ENCODE measurements at regions not wholly inside any gene's neighbourhood (a gene's known extent, or its start where the extent isn't known, plus 50 kb on each side); places are given as distances from the start of the nearest gene placed in this dataset.

DNA sequence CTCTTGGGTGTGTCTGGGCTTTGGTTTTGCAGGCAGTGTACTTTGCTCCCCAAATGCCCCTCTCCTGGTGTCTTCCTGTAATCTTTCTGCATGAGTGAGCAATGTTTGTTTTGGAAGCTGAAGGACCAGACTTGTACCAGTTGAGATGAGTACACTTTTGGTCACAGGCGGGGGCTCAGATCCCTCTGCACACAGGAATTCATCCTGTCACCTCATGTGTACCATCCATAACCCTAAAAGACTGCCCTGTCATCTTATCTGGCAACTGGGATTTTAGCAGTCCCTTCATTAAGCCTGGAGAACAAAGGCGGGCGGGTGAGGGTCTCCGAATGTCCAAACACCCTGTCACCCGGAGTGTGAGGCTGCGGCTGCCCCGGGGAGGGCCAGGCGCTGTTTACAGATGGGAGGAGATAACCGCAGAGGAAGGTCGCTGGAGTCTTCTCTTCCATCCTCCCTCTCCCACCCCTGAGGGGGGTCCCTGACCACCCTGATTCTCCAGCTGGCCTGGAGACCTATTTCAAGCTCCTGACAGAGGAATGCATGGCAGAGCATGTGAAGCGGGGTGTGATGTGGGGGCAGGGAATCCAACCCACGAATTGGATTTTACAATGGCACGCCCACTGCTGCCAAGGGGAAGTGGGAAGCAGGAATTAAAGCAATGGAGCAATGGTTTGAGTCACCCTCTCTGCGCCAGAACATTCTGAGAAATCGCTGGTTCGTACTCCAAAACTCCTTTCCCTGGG is 158.2 kb upstream of the MYCN start:
- Histone ChIP-seq H3K36me3 (no peaks in the 10 kb centered on the region), H3K9me3 (no peaks in the 10 kb centered on the region), H3K4me1 (no peaks in the 10 kb centered on the region), H3K27ac (no peak overlapping the region), H3K4me3 (no peak overlapping the region), H3K27me3 (peaks cover 40% of the 10 kb centered on the region)
- 41 to 81% methylated on average over 5 to 6 of the region's 16 CpGs for WGBS, 2 donors (ENCODE audit: low coverage in 1 of 2)
- no peak for ATAC-seq
- TF ChIP-seq POLR2A (IDR thresholded peaks at IDR 0.05): no peak
- no peak for TF ChIP-seq POLR2AphosphoS5 (IDR thresholded peaks at IDR 0.05)
- TF ChIP-seq, protein P1, sequence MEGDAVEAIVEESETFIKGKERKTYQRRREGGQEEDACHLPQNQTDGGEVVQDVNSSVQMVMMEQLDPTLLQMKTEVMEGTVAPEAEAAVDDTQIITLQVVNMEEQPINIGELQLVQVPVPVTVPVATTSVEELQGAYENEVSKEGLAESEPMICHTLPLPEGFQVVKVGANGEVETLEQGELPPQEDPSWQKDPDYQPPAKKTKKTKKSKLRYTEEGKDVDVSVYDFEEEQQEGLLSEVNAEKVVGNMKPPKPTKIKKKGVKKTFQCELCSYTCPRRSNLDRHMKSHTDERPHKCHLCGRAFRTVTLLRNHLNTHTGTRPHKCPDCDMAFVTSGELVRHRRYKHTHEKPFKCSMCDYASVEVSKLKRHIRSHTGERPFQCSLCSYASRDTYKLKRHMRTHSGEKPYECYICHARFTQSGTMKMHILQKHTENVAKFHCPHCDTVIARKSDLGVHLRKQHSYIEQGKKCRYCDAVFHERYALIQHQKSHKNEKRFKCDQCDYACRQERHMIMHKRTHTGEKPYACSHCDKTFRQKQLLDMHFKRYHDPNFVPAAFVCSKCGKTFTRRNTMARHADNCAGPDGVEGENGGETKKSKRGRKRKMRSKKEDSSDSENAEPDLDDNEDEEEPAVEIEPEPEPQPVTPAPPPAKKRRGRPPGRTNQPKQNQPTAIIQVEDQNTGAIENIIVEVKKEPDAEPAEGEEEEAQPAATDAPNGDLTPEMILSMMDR (IDR thresholded peaks at IDR 0.05): no peak
- TF ChIP-seq EP300 (IDR thresholded peaks at IDR 0.05): no peak

DNA sequence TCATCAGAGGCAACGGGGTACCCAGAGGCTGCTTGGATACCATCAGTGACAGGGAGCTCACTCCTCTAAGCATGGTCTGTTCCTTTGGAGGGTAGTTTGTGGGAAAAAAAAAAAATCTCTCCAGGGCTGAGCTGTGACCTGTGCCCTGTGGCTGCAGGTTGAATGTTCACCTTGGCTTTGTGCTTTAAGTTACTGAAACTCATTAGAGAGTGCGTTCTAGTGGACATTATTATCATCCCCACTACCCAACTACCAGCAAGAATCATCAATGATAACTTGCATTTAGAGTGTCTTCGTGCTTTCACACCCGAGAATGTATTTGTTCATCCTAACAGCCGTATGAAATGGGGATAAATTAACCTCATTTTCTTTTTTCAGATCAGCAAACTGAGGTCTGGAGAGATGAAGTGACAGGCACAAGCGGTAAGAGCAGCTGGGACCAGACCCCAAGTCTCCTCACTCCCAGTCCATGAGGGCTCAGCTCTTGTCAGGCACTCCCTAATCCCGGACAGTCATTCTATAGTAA is 157.5 kb upstream of the MYCN start:
- no peaks in the 10 kb centered on the region for H3K4me1 ChIP-seq

DNA sequence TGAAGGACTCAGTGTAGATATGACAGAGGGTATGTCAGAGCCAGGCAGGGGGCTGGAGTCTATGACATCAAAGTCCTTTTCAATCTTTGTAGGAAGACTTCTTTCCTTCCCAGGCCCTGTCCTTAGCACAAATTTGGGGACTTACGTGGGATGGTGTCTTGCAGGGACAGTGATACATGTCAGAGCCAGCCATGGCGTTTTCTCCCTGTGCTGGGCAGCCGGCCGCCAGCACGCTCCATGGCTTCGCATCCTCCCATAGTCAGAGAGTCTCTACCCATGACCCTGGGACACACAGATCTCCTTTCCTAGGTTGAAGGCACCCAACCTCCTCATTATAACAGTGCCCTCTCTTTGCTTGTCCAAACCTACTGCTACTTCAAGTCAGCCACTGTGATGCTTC is 156.9 kb upstream of the MYCN start:
- ATAC-seq: no peak
- H3K36me3 ChIP-seq: no peaks in the 10 kb centered on the region
- TF ChIP-seq POLR2A (IDR thresholded peaks at IDR 0.05) (no peak), EP300 (IDR thresholded peaks at IDR 0.05) (no peak), POLR2AphosphoS5 (IDR thresholded peaks at IDR 0.05) (no peak)
- TF ChIP-seq, protein P1 (IDR thresholded peaks at IDR 0.05): no peak
- H3K4me1 ChIP-seq: no peaks in the 10 kb centered on the region
- H3K9me3 ChIP-seq: no peaks in the 10 kb centered on the region
- H3K27ac ChIP-seq: no peak overlapping the region
- peaks cover 40% of the 10 kb centered on the region for H3K27me3 ChIP-seq
- H3K4me3 ChIP-seq: no peak overlapping the region
- WGBS, 2 donors (ENCODE audit: low coverage in 1 of 2): 93% methylated on average over 3 of the region's 6 CpGs; no CpG with 5 or more reads in 1 of the 2 donors

More for the DNA sequence above, 157.5 kb upstream of the MYCN start:
- 71 to 86% methylated on average over 3 to 6 of the region's 7 CpGs for WGBS, 2 donors (ENCODE audit: low coverage in 1 of 2)
- Histone ChIP-seq H3K36me3 (no peaks in the 10 kb centered on the region), H3K27ac (no peak overlapping the region), H3K4me3 (no peak overlapping the region), H3K27me3 (peaks cover 40% of the 10 kb centered on the region), H3K9me3 (no peaks in the 10 kb centered on the region)
- no peak for ATAC-seq
- TF ChIP-seq, protein P1 (IDR thresholded peaks at IDR 0.05): no peak
- TF ChIP-seq EP300 (IDR thresholded peaks at IDR 0.05) (no peak), POLR2AphosphoS5 (IDR thresholded peaks at IDR 0.05) (no peak), POLR2A (IDR thresholded peaks at IDR 0.05) (no peak)

DNA sequence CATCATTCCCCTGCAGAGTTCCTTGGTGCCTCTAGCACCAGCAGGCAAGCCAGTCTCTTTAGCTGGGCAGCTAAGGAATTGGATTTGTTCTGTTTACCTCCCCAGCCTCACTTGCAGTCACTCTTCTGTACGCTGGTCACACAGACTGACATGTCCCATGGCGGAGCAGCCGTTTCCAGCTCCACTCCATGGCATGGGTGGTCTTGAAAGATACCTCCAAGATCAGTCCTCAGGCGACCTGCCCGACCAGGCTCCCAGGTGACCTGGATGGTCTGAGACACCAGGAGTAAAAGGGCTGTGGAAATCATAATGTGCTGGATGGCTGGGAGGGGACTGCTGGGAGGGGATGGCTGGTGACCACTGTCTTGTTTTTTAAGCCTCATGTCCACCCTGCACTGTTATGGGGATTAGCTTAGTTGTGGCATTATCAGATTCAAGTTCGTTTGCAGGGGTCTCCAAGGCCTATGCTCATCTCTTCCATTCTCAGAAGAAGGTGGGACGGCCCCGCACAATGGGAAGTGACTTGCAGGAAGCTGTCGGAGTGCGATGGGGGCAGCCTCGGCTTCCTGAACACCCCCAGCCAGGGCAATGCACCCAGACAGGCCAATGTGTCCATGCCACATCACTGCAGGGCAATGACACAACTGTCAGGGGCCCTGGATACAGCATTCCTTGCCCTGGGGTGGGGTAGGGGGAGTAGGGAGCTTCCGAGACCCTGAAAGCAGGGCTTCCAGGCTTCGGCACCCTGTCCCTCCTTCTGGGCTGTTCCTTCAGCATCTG is 156.1 kb upstream of the MYCN start:
- H3K27ac ChIP-seq: no peak overlapping the region
- no peaks in the 10 kb centered on the region for H3K36me3 ChIP-seq
- 75 to 100% methylated on average over 3 to 5 of the region's 13 CpGs for WGBS, 2 donors (ENCODE audit: low coverage in 1 of 2)
- no peak overlapping the region for H3K4me3 ChIP-seq
- TF ChIP-seq POLR2A (IDR thresholded peaks at IDR 0.05) (no peak), EP300 (IDR thresholded peaks at IDR 0.05) (no peak), POLR2AphosphoS5 (IDR thresholded peaks at IDR 0.05) (no peak)
- TF ChIP-seq, protein P1 (IDR thresholded peaks at IDR 0.05): no peak
- H3K27me3 ChIP-seq: peaks cover 36% of the 10 kb centered on the region
- H3K9me3 ChIP-seq: no peaks in the 10 kb centered on the region
- ATAC-seq: no peak
- H3K4me1 ChIP-seq: no peaks in the 10 kb centered on the region
